GM12864 (cell line): ENCODE measurements at regions not wholly inside any gene's neighbourhood (a gene's known extent, or its start where the extent isn't known, plus 50 kb on each side); places are given as distances from the start of the nearest gene placed in this dataset.
"Not testable (repeated sequence)": the region's sequence is repeated elsewhere in the genome, so short reads cannot be mapped to it uniquely, and the experiment has no call there.

ENCODE experiments used
- DNase-seq: peaks from one replicate; pipeline ENCODE4 v3.0.0-alpha.2; 2011; ENCODE audit warnings: low read depth
- H3K4me3 ChIP-seq: 2 replicates; pipeline ENCODE4 v1.5.1; 2011; ENCODE audit warnings: mild to moderate bottlenecking, low read depth, low read length, control low read depth
- CTCF ChIP-seq: IDR thresholded peaks from 2 replicates; pipeline ENCODE4 v1.5.1; 2011; ENCODE audit warnings: low read depth, mild to moderate bottlenecking, moderate library complexity, low read length, control low read depth, inconsistent platforms; ENCODE audit errors: missing control alignments

GRCh38 chr20:11499101-11499634, 418.5 kb upstream of the BTBD3 start:
- no peak for TF ChIP-seq CTCF
- no peak overlapping the region for H3K4me3 ChIP-seq
- DNase-seq: no peak

- DNase-seq: no peak
- no peak overlapping the region for H3K4me3 ChIP-seq
- no peak for TF ChIP-seq CTCF
These were observed 415.6 kb upstream of the BTBD3 start for GRCh38 chr20:11502061-11502460.

- DNase-seq: no peak
- no peak for TF ChIP-seq CTCF
- no peak overlapping the region for H3K4me3 ChIP-seq
These were observed 415.0 kb upstream of the BTBD3 start for GRCh38 chr20:11502671-11503070.

- no peak overlapping the region for H3K4me3 ChIP-seq
- no peak for DNase-seq
- TF ChIP-seq CTCF: no peak
These were observed 407.9 kb upstream of the BTBD3 start for GRCh38 chr20:11509776-11510175.

- no peak for DNase-seq
- no peak overlapping the region for H3K4me3 ChIP-seq
- TF ChIP-seq CTCF: no peak
These were observed 405.9 kb upstream of the BTBD3 start for GRCh38 chr20:11511821-11512220.

GRCh38 chr20:11513241-11513745, 404.4 kb upstream of the BTBD3 start:
- not testable (repeated sequence) for H3K4me3 ChIP-seq, DNase-seq

- no peak for TF ChIP-seq CTCF
- no peak overlapping the region for H3K4me3 ChIP-seq
- no peak for DNase-seq
These were observed 401.2 kb upstream of the BTBD3 start for GRCh38 chr20:11516448-11516847.
